HG02938 (cell line): ENCODE measurements at regions not wholly inside any gene's neighbourhood (a gene's known extent, or its start where the extent isn't known, plus 50 kb on each side); places are given as distances from the start of the nearest gene placed in this dataset.
"Not testable (repeated sequence)": the region's sequence is repeated elsewhere in the genome, so short reads cannot be mapped to it uniquely, and the experiment has no call there.

ENCODE experiments used
- ATAC-seq: cut with Tn5 transposase; IDR thresholded peaks from one replicate; pipeline ENCODE4 v1.9.1; 2021; ENCODE audit warnings: mild to moderate bottlenecking, moderate library complexity; ENCODE audit not compliant: unreplicated experiment

DNA sequence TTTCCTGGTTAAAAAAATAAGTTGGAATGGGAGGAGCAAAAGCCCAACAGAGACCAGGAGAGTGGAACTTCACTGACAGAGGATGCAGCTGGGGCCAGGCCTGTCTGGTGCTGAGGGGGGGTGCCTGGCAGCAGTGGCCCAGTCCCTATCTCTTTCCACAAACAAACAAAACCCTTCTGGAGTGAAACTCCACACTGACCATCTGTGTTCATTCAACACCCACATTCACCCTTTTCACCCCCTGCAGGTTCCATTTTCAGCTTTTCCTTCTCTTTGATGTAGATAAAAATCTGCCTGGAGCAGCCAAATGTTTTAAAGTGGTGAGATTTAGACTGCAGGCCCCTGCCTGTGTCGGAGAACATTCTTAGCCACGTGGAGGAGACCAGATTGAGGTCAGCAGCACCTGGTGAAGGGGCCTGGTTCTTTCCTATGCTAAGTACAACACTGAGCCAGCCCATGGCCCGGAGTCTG lies 161.4 kb upstream of the CDH11 start:
- no peak for ATAC-seq

DNA sequence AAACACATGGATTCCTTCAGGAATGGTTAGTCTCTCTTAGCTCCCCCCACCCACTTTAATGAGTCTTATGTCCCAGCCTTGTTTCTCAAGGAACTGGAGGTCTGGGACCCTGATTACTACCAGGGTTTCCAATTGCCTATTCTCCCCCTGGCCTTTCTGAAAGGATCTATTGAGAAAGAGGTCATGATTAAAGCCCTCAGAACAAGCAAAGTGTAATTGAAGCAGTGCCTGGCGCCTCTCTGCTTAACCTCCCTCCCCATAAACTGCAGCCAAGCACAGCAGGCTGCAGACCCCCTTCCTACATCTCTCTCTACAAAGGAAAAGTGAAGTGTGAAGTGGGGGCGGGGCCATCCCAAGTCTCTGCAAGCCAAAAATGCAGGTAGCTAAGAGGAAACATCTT lies 159.7 kb upstream of the CDH11 start:
- ATAC-seq = no peak

DNA sequence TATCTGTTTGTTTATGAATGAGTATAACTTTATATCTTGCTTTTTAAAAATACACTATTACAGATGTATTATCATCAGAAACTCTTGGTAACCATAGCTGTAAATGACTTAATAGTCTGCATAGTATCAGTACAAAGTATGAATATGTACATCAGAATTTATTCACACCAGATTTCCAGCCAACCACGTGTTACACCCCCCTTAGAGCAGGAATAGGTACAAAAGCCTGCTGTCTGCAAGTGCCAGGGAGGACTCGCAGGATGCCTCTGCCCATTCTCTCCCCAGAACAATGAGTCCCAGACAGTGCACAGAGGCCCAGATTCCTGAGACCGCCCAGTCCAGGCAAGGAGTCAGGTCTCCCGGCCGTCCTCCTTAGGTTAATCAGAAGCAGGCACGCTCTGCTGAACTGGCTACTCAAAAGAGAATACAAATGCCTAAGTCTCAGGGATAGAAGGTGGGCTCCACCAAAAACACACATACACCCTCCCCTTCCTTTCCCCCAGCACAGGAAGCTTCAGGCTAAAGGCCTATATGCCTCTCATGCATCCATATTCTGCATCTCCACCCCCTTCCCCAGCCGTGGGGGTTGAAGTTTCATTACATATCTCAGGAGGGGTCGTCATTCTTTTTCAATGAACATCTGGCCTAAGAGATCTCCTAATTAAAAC lies 159.1 kb upstream of the CDH11 start:
- ATAC-seq = no peak

DNA sequence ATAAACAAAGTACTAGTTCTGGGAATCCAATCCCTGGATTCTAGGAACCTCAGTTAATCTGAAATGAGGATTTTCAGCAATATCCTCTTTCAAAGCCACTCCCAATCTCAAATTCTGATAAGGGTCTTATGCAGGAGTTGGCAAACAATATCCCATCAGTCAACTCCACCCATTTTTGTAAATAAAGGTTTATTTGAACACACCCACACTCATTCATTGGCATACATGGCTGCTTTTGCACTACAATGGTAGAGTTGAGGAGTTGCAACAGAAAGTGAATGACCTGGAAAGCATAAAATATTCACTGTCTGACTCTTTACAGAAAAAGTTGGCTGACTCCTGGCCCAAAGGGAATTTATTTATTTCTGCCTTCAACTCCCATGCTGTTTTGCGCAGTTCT lies 157.7 kb upstream of the CDH11 start:
- ATAC-seq = no peak

DNA sequence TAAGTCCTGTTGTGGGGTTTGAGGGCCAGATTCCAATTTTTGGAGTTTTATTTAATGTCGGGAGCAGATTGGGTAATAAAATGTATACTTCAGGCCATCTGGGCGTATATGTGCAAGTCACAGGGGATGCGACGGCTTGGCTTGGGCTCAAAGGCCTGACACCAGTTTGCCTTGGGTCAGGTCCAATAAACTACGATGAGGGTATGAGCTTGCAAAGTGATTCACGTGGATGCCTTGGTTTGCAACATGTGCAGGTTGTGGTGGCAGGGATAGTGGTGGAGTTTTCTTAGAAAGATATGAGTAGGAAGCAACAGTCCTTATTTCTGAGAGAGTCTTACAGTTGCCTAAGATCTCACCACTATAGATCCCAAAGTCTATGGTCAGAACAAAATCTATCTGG lies 157.0 kb upstream of the CDH11 start:
- no peak for ATAC-seq

DNA sequence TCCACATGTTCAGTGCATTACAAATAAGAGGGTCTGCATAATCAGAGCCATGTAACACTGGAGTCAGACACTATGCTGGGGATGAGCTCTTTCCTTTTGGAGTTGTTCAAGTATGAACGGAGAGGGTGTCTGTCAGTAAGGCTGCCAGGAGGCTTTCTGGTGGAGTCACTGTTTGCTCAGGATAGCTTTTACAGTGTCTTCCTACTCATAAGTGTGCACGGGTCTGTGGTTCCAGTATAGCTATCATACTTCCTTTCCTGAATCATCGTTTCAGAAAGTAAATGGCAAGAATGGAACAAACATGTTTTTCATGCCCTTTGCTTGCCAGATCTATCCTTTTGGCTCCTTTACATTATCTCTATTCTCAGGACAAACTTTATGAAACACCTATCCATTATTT lies 152.7 kb upstream of the CDH11 start:
- ATAC-seq = no peak

DNA sequence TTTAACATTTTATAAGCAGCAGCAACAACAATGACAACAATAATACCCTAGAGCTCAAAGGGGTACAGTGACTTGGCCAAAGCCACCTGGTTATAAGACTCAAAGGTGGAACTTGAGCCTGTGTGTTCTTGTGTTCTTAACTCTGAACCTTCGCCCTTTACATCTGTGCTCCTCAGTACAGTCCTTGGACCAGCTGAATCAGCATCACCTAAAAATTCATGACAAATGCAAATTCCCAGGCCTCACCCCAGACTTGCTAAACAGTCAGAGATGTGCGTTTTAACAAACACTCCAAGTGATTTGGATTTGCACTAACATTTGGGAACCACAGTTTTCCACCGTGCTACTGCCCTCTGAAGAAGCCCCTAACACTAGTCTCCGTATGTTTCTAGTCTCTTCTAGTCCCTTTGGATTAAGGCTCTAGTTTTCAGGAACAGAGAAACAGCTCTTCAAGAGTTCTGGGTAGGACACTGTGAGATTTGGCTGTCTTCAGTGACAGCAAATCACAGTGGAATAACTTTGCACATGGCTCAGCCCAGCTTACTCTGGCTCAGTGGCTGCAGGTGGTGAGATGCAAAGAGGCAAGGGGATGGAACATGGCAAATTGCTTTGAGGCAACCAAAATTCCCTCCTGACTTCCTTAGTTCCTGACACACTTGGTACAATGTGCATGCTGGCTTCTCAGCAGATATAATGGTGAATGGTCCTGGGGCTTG lies 151.0 kb upstream of the CDH11 start:
- ATAC-seq = no peak

DNA sequence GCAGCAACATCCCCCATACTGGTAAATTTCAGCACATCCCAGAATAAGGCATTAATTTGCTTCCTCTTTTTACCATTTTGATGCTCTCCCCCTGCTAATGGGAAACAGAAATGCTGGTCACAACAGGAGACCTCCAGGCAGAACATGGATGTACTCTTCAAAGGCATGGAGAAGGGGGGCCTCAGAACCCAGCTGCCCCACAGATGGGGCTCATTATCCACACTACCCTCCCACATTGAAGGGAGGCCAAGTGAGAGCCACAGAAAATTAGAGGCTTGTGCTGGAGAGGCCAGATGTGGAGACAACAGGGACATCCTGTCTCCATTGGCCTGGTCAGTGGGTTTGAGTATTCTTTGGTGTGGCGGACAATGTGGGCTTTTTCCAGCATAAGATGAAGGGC lies 150.1 kb upstream of the CDH11 start:
- no peak for ATAC-seq

DNA sequence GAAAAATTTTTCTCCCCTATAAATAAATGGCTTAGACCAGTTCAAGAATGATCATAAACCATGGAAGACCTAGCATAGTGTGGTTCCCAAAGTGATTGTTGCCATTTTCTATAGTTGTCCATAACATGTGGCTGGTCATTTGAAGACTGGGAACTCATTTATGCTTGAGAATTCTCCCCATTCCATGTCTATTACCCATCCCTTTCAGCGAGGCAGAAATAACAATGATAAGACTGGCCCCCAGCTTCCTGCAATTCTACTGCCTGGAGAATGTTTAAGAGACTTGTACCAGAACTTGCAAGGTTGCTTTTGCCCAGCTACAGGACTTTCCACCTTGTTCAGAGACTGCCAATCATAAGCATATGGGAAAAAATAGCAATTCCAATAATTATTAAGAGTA lies 146.5 kb upstream of the CDH11 start:
- no peak for ATAC-seq

DNA sequence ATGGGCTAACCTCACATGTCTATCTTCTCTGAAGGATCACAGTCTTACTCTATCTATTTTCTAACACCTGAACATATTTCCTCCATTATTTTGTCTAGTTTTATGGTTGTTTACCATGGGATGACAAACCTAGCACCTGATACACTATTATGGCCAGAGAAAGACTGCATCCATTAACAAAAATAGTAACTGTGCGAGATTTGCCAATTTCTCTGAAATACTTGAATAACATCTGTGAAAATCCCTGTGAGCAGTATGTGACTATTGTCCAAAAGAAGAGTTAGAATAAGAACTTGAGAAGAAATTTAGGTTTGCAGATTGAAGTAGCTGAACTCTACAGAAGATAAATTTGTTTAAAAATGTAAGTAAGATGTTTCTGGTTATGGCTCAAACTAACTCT lies 142.0 kb upstream of the CDH11 start:
- no peak for ATAC-seq

DNA sequence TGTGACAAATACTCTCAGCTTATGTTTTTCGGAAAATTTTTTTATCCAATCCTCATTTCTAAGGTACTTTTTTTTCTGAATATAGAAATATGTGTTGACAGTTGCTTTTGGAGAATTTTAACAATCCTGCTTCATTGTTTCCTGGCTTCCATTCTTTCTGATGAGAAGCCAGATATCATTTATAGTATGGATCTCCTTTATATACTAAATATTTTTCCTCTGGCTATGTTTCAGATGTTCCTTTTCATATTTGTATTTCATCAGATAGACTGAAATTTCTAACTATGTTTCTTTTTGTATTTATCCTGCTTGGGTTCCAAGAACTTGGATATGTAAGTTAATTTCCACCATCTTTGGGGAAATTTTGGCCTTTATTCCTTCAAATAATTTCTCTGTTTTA lies 138.9 kb upstream of the CDH11 start:
- ATAC-seq = no peak

DNA sequence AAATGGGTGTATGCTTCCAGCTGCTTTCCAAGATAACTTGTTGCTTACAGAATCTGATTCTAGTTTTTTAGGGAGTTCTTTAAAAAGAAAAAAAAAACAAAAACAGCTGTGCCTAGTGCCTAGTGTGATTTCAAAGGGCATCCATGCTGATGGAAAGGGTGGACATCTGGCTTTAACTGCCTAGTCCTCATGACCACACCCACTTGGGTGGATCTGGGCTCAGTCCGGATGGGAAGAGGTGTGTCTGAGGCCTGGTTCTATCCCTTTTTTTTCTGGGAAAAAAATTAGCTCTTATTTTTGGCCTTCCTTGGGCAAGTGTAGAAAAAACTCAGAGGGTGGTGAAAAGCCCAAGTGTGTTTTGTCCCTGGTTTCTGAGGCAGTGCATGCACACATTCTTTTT lies 132.3 kb upstream of the CDH11 start:
- ATAC-seq = no peak

DNA sequence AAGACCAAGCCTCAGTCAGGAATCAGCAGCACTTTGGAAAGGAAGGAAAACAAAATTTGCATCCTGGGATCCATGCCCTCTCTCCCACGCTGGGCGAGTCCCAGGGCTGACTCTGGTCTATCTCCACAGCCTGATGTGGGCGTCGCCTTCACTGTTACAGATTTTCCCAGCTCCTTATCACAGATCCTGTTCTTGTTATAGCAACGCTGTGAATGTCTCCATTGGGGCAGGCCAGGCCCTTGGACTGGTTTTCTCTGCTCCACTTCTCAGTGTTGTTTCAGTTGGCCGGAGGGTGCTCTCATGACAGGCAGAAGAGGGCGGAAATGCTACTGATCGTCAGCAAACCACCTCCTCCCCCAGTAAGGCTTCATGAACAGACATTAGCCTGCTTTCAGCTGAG lies 127.9 kb upstream of the CDH11 start:
- no peak for ATAC-seq

DNA sequence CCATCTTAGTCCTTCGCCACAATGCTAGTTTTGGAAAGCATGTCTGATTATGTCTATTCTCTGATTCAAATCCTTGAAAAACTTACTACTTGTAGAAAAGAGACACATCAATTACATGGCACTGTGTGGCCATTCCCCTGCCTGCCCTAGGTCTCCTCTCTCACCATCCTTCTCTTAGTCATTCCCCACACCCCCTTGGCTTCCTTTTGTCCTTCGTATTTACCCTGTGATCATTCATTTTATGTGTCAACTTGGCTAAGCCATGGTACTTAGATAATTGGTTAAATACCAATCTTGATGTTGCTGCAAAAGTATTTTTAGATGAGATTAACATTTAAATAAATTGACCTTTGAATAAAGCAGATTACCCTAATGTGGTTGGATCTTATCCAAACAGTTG lies 122.9 kb upstream of the CDH11 start:
- no peak for ATAC-seq

DNA sequence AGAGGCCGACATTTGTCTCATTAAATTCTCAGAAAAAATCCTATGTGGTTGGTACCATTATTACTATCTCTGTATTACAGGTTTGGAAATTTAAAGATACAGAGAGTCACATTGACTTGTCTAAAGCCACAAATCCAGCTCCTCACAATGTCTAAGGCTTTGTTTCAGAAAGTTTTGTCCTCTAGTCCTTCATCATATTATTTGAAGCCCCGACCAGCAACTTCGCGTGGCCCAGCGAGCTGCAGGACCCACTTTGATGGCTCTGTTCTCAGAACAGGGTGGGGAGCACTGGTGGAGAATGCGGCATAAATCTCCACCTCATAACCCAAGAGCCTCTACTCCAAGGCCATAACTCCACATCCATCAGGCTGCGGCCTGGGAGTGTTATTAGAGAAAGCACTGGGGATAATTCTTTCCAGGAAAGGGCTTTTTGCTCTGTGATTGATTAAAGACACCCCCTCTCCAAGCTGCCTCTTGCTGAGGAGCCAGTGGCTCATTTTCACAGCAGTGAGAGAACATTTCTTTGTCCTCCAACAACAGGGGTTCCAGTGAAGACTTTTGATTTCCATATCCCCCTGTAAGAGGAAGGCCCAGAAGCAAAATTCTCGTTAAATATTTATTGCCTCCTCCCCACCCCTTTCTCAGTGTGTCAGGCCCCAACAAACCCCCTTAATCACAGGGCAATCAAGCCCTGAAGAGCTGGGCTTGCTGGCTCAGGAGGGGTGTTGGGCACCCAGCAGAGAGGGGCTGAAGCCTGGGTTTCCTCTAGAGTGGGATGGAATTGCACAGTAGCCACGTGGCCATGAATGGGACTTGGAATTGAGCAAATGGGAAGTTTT lies 113.7 kb upstream of the CDH11 start:
- no peak for ATAC-seq

DNA sequence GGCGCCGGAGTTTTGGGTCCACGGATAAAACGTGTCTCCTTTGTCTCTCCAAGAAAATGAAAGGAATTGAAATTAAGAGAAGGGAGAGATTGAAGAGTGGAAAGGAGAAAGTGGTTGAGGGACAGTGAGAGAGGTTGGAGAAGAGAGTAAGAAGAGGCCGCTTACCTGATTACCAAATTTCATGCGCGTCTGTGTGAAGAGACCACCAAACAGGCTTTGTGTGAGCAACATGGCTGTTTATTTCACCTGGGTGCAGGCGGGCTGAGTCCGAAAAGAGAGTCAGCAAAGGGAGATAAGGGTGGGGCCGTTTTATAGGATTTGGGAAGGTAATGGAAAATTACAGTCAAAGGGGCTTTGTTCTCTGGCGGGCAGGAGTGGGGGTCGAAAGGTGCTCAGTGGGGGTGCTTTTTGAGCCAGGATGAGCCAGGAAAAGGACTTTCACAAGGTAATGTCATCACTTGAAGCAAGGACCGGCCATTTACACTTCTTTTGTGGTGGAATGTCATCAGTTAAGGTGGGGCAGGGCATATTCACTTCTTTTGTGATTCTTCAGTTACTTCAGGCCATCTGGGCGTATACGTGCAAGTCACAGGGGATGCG lies 113.0 kb upstream of the CDH11 start:
- ATAC-seq = not testable (repeated sequence)

DNA sequence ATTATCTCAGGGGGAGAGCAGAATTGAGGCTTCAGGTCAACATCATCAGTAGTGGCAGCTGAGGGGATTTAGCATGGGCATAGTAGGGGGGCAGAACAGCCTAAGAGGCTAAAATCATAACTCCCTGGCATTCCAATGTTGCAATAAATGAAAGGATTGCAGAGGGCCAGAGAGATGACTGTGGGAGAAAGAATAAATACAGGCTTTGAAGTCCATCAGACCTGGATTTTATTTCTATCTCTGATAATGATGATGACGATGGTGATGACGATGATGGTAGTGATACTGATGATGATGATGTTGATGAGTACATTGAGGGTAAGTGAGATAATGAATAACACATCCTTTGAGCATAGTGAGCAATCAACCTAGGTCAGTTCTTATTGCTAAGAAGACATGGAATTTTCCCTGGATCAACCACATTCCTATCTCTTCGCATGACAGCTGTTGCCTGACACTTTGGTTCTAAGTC lies 107.4 kb upstream of the CDH11 start:
- ATAC-seq = no peak

DNA sequence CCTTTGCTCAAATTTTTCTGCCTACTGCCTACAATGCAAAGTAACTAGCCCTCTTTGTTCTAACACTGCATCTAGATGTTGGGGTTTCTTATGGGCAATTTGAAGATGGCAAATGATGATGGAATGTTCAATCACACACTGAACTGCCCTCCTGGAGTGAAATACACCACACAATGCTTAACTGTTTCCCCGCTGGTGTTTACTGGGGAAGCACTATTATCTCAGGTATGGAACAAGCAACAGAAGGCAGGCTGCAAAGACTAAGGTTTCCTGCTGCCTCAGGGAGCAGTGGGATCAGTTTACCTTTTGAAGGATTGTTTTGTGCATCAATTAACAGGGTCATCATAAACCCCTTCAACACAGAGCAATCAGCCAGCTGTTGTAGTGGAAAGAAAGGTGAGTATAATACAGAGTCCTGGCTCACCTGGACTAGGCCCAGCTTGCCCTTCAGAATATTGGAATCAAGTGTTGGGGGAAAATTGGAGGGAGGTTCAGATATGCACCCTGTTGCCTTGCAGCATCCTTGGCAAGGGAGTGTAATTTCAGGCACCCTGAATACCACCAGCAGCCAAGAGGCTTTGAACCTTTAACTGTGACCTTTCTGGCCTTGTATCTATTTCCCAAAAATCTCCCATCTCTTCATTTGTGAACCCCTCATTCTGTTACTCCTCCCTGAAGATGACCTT lies 105.4 kb upstream of the CDH11 start:
- ATAC-seq = no peak

DNA sequence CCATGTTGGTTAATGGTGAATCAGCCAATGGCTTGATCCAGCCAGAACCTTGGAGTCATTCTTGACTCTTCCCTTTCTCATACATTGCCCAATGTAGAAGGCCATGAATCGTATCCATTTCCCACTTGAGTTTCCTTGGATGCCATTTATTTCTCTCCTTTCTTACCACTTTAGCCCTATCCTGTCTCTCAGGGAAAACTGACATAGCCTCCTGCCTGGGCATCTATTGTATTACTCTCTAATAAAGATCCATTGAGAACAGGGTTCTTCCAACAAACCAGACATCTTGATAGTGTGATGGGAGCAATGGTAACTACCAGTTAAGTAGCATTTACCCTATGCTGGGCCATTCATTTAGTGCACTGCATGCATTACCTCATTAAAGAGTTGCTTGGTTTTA lies 104.2 kb upstream of the CDH11 start:
- no peak for ATAC-seq

DNA sequence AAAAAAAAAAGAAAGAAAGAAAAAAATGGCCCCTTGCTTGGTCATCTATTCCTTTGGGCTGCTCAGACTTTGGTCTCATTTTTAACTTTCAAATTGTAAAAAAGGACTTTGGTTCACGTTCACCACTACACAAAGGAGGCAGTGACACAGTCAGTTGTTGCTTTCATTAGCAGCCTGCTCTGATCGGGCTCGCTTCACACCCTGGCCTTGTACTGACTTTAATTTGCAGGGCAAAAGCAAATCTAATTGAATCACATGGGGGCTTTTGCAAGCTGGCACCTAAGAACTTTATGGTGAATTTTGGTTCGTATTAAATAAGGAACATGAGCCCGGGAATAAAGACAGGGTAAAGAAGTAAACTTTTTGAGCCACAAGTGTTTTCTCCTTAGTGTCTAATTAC lies 103.6 kb upstream of the CDH11 start:
- no peak for ATAC-seq

DNA sequence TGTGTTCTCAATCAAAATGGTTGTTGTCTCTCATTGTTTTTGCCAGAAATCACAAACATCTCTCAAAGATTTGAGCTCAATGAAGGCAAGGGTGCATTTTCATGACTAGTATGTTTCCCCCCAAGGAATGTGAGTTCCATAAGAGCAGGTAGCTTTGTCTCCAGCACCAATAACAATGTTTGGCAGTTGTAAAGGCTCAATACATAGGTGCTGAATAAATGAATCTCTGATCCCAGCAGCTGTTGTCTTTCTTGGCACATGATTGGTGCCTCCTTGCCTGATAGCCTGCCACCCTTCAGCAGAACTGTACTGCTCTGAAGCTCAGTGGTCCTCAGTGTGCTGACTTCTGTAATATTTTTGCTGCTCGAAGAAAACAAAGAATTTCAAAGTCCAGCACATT lies 103.1 kb upstream of the CDH11 start:
- ATAC-seq = no peak
